GM12872 (cell line): ENCODE measurements at regions not wholly inside any gene's neighbourhood (a gene's known extent, or its start where the extent isn't known, plus 50 kb on each side); places are given as distances from the start of the nearest gene placed in this dataset.

Source experiments
- TF ChIP-seq, protein P1 (sequence below): IDR thresholded peaks from 3 replicates; pipeline ENCODE4 v1.5.1; 2011; ENCODE audit warnings: low read depth, mild to moderate bottlenecking, low read length, moderate library complexity; ENCODE audit not compliant: insufficient read depth

DNA sequence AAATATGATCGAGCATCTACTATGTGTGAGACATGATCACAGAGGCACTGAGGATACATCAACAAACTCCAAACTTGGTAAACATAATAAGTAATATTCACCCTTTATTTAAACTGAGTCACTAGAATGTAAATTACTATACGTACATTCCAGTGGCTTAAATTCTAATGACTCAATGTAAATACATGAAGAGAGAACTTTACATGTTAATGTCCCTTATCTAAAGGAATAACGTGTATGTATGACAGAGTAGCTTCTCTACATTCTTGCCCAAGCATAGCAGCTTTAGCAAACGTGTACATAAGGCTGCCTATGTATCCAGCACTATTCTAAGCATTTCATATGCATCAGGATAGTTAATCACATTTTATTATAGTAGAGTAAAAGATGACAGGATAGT, 111.8 kb upstream of the CYYR1 start:
- TF ChIP-seq, protein P1, sequence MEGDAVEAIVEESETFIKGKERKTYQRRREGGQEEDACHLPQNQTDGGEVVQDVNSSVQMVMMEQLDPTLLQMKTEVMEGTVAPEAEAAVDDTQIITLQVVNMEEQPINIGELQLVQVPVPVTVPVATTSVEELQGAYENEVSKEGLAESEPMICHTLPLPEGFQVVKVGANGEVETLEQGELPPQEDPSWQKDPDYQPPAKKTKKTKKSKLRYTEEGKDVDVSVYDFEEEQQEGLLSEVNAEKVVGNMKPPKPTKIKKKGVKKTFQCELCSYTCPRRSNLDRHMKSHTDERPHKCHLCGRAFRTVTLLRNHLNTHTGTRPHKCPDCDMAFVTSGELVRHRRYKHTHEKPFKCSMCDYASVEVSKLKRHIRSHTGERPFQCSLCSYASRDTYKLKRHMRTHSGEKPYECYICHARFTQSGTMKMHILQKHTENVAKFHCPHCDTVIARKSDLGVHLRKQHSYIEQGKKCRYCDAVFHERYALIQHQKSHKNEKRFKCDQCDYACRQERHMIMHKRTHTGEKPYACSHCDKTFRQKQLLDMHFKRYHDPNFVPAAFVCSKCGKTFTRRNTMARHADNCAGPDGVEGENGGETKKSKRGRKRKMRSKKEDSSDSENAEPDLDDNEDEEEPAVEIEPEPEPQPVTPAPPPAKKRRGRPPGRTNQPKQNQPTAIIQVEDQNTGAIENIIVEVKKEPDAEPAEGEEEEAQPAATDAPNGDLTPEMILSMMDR, result no peak

DNA sequence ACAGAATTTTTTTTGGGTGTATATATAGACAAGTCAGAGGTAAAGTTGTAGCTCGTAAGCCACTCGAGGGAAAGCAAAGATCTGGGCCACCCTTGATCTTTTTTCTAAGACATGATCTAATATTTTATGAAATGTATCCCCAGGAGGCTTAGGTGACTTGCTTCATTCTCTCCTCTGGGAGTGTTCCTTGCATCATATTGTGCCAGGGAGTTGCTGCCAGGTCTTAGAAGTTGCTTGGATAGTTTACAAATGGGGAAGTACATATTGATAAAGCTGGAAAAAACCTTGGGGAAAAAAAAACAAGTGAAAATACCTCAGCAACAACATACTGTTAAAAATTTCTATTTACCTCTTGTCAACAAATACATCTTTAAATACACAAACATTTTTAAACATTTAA, 110.9 kb upstream of the CYYR1 start:
- TF ChIP-seq, protein P1, result no peak

DNA sequence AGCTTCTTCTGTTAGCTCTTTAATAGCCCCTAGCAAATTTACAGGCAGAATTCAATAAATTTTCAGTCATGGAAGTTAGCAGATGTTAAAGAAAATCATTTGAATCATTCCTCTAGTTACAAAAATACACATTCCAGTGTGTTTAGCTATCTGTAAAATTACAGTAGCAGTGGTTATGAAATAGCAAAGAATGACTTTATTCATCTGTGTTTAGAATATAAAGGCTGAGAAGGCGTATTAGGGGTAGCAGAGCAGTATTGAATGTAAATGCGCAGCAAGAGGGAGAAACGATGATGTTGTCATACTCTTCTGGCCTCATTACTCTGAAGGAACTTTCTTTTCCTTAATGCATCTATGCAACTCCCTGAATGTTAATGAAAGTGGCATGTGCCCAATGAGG, 106.2 kb upstream of the CYYR1 start:
- TF ChIP-seq, protein P1, result no peak

DNA sequence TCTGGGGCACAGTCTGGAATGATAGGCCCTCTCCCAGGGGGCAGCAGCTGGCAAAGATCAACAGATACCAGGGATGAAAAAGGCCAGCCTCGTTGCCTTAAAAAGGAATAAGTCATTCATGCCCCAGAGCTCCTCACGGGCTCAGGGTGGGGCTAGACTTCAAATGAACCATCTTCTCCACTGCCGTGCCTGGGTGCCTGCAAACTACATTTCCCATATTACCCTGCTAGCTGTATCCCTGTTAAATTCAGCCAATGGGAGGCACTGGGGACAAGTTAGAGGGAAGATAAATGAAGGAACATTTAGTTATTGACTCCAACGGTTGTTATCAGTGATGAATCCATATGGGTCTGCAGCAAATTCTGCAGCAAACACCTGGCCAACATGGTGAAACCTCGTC, 101.2 kb upstream of the CYYR1 start:
- TF ChIP-seq, protein P1, result no peak

DNA sequence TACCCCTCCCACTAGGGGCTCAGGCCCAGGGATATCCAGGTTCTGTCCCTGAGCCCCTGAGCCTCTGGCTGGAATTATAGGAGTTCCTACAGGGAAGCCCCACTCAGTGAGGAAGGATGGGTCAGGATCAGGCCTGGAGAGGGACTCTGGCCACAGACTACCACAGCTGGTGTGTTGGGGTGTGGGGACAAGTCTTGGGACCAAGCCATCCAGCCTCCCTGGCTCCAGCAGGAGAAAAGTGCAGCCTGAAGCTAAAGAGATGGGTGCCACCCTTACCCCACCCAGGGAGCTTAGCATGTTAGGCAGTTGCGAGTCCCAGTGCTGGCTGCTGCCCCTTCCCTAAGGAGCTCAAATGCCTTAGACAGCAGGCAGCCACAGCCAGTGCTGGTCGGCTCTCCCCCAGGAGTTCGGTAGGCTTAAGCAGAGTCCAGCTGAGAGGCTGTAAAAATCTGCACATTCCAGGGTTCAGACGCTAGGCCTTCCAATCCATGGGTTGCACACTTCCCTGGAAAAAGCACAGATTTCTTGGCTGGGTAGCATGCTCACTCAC, 96.2 kb upstream of the CYYR1 start:
- TF ChIP-seq, protein P1, result no peak

DNA sequence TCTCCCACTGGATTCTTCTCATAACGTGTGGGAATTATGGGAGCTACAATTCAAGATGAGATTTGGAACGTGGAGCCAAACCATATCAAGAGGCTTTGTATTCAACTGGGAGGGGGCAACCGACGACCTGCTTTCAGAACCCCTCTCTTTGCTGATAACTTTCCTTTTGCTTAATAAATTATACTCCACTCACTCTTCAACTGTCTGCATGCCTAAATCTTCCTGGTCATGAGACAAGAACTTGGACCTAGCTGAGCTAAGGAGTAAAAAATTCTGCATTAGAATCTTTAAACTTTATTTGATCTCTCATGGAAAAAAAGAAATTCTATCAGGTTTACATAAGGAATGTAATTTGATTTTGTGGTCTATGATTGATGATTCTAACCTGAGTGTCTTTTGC, 86.7 kb upstream of the CYYR1 start:
- TF ChIP-seq, protein P1, result no peak

DNA sequence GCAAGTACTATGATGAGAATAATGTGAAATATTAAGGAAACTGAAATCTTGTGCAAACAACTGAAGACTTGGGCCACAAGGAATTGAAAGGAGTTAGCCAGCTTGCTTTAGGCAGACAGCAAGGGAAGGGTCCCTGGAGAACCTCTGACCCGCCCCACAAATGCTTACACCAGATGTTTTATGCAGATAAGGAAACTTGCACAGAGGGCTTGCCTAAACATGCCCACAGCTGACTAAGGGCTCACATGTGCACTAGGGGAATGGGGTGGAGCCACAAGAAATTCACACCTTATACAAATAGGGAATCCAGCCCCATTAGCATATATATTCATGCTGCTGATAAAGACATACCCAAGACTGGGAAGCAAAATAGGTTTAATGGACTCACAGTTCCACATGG, 86.1 kb upstream of the CYYR1 start:
- TF ChIP-seq, protein P1, result no peak

DNA sequence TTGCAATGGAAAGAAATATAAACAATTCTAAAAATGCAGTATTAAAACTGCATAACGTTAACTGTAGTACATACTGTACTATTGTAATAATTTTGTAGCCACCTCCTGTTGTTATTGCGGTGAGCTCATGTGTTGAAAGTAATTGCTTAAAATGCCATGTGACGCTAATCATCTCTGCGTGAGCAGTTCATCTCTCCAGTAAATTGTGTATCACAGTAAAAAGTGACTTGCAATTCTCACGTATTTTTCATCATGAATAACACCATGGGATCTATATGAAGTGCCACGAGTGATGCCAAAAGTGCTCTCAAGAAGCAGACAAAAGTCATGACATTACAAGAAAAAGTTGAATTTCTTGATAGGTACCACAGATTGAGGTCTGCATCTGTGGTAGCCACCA, 82.4 kb upstream of the CYYR1 start:
- TF ChIP-seq, protein P1, result no peak
